ENCODE measurements at regions not wholly inside any gene's neighbourhood (a gene's known extent, or its start where the extent isn't known, plus 50 kb on each side); places are given as distances from the start of the nearest gene placed in this dataset.

DNA sequence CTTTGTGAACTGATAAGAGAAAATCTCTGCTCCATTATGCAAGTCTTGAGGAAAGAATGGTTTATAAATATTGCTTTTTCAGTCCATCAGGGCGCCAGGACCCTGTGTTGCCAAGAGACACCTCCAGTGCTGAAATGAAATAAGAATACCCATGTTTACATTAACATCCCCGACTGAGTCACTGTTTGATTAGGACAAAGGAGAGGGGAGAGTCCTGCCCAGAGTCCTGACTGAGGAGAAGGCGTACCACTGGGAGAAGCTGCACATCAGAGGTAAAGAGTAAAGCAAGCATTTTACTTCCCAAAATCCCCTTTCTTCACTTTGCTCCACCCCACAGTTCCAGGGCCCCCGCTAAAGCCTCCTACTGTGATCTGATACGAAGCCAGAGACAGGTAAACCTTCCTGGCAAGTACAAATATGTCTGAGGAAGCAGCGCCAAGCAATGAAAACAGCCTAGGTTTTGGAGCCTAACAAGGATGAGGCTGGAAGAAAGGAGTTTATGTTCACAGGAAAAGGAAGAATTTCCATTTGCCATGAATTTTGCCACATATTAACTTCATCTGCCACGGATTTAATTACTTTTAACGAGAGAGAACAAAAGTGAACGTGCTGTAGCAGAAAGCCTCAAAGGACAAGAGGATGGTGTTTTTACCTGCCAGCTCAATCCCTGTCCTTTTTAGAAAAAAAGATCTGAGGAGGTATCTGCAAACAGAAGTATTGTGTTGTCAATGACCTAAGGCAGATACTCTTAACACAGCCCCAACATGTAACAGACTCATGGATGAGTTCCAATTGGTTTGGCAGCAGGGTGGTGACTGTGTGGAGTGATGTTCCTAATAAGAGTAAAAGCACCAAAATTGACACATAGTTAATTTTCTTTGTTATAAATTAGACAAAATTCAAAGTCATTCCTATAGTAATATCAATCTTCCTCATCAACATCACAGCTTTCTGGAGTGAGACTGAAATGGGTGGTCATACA lies 209.4 kb upstream of the TLE4 start:
- Histone ChIP-seq H3K36me3 (ENCODE audit: insufficient read depth, low read length) (no peaks in the 10 kb centered on the region), H3K4me2 (ENCODE audit: low read length) (peak overlapping the region; percentile 49), H3K79me2 (ENCODE audit: insufficient read depth, low read length) (no peaks in the 10 kb centered on the region), H3K4me1 (ENCODE audit: insufficient read depth, low read length) (peaks cover 11% of the 10 kb centered on the region), H3K27ac (ENCODE audit: low read depth, low read length) (no peak overlapping the region), H3K9ac (ENCODE audit: low read length) (no peak overlapping the region), H3K9me3 (ENCODE audit: insufficient read depth, low read depth, low read length) (no peaks in the 10 kb centered on the region), H2AFZ (ENCODE audit: low read depth, low read length) (peak overlapping the region; percentile 12), H4K20me1 (ENCODE audit: insufficient read depth, low read length) (no peaks in the 10 kb centered on the region), H3K4me3 (ENCODE audit: insufficient read depth, low read depth, low read length) (no peak overlapping the region), H3K27me3 (ENCODE audit: insufficient read depth, low read length) (no peaks in the 10 kb centered on the region)
- Mint-ChIP-seq H3K9me3 (ENCODE audit: unreplicated experiment) (no peaks in the 10 kb centered on the region), H3K4me3 (ENCODE audit: unreplicated experiment) (no peak overlapping the region), H3K4me1 (ENCODE audit: low read depth, unreplicated experiment) (peaks cover 14% of the 10 kb centered on the region), H3K27ac (ENCODE audit: unreplicated experiment) (no peak overlapping the region), H3K27me3 (ENCODE audit: low read depth, unreplicated experiment) (no peaks in the 10 kb centered on the region), H3K36me3 (ENCODE audit: low read depth, unreplicated experiment) (no peaks in the 10 kb centered on the region)
- TF ChIP-seq, protein P1, sequence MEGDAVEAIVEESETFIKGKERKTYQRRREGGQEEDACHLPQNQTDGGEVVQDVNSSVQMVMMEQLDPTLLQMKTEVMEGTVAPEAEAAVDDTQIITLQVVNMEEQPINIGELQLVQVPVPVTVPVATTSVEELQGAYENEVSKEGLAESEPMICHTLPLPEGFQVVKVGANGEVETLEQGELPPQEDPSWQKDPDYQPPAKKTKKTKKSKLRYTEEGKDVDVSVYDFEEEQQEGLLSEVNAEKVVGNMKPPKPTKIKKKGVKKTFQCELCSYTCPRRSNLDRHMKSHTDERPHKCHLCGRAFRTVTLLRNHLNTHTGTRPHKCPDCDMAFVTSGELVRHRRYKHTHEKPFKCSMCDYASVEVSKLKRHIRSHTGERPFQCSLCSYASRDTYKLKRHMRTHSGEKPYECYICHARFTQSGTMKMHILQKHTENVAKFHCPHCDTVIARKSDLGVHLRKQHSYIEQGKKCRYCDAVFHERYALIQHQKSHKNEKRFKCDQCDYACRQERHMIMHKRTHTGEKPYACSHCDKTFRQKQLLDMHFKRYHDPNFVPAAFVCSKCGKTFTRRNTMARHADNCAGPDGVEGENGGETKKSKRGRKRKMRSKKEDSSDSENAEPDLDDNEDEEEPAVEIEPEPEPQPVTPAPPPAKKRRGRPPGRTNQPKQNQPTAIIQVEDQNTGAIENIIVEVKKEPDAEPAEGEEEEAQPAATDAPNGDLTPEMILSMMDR (IDR thresholded peaks at IDR 0.05; ENCODE audit: insufficient read depth, low read depth, low read length), result no peak
- TF ChIP-seq EZH2 (IDR thresholded peaks at IDR 0.05; ENCODE audit: insufficient read depth, low read length), result no peak
- FAIRE-seq, result no peak
- DNase-seq (ENCODE audit: low read depth), result peak; percentile 50

DNA sequence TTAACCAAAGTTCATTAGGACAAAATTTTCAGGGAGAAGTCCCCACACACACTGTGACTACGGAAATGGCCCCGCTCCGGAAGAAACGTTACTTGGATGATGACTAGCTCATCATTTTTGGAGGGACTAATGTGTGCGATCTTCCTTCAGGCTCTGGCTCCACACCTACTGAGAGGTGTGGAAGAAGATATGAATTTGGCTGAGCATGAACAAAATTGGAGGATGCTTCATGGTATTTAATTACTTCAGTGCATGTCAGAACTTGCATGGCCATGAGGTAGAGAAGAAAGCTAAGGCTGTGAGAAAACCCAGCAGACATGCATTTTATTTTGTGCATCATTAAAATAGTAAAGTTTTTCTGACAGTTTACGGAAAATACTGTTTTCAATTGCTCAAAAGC lies 202.1 kb upstream of the TLE4 start:
- no peak overlapping the region for H3K4me3 Mint-ChIP-seq (ENCODE audit: unreplicated experiment)
- no peaks in the 10 kb centered on the region for H3K36me3 Mint-ChIP-seq (ENCODE audit: low read depth, unreplicated experiment)

More for the DNA sequence above, 202.1 kb upstream of the TLE4 start:
- no peak overlapping the region for H3K4me3 ChIP-seq (ENCODE audit: insufficient read depth, low read depth, low read length)
- H3K27ac ChIP-seq (ENCODE audit: low read depth, low read length), result no peak overlapping the region
- H3K27me3 ChIP-seq (ENCODE audit: insufficient read depth, low read length), result no peaks in the 10 kb centered on the region
- H3K36me3 ChIP-seq (ENCODE audit: insufficient read depth, low read length), result no peaks in the 10 kb centered on the region
- H3K79me2 ChIP-seq (ENCODE audit: insufficient read depth, low read length), result no peaks in the 10 kb centered on the region
- no peak for DNase-seq (ENCODE audit: low read depth)
- H4K20me1 ChIP-seq (ENCODE audit: insufficient read depth, low read length), result no peaks in the 10 kb centered on the region
- Mint-ChIP-seq H3K27ac (ENCODE audit: unreplicated experiment) (no peak overlapping the region), H3K4me1 (ENCODE audit: low read depth, unreplicated experiment) (peaks cover 4% of the 10 kb centered on the region), H3K9me3 (ENCODE audit: unreplicated experiment) (no peaks in the 10 kb centered on the region), H3K27me3 (ENCODE audit: low read depth, unreplicated experiment) (no peaks in the 10 kb centered on the region)
- H3K9ac ChIP-seq (ENCODE audit: low read length), result no peak overlapping the region
- no peak overlapping the region for H2AFZ ChIP-seq (ENCODE audit: low read depth, low read length)
- TF ChIP-seq, protein P1 (IDR thresholded peaks at IDR 0.05; ENCODE audit: insufficient read depth, low read depth, low read length), result no peak
- TF ChIP-seq EZH2 (IDR thresholded peaks at IDR 0.05; ENCODE audit: insufficient read depth, low read length), result no peak
- FAIRE-seq, result no peak
- H3K9me3 ChIP-seq (ENCODE audit: insufficient read depth, low read depth, low read length), result no peaks in the 10 kb centered on the region
- H3K4me1 ChIP-seq (ENCODE audit: insufficient read depth, low read length), result no peaks in the 10 kb centered on the region
- no peak overlapping the region for H3K4me2 ChIP-seq (ENCODE audit: low read length)

All from astrocyte (in vitro differentiated cells and primary cell).